Right atrium auricular region (tissue), 2 donors: ENCODE measurements at regions not wholly inside any gene's neighbourhood (a gene's known extent, or its start where the extent isn't known, plus 50 kb on each side); places are given as distances from the start of the nearest gene placed in this dataset.
"Not testable (repeated sequence)": the region's sequence is repeated elsewhere in the genome, so short reads cannot be mapped to it uniquely, and the experiment has no call there.

Experiments
- DNase-seq: peaks from one replicate; pipeline ENCODE4 v3.0.0-alpha.2; 2019; ENCODE audit warnings: low spot score
- H3K27ac ChIP-seq, 2 donors: fragments of 200-600 bp; sonication (generic); 1 replicate in 1 of 2; 2 replicates in 1 of 2; pipeline ENCODE4 v1.5.1; 2016 to 2019
- H3K27me3 ChIP-seq, 2 donors: fragments of 200-600 bp; sonication (generic); one replicate each; pipeline versions ENCODE4 v1.5.1 to v1.6.0; 2017 to 2019
- H3K36me3 ChIP-seq: fragments of 200-600 bp; sonication (generic); one replicate; pipeline ENCODE4 v1.5.1; 2016
- H3K4me1 ChIP-seq, 2 donors: fragments of 200-600 bp; sonication (generic); one replicate each; pipeline versions ENCODE4 v1.5.1 to v1.6.0; 2017 to 2019
- H3K4me3 ChIP-seq, 2 donors: fragments of 200-600 bp; sonication (generic); 1 replicate in 1 of 2; 2 replicates in 1 of 2; pipeline ENCODE4 v1.5.1; 2017 to 2019; ENCODE audit warnings: mild to moderate bottlenecking in 1 of 2, moderate library complexity in 1 of 2
- H3K9me3 ChIP-seq, 2 donors: fragments of 200-600 bp; sonication (generic); one replicate each; pipeline ENCODE4 v1.5.1; 2019
- TF ChIP-seq, protein P1 (sequence below), 2 donors: fragments of 200-600 bp; sonication (generic); IDR thresholded peaks; one replicate each; pipeline ENCODE4 v1.5.1; 2019; ENCODE audit warnings: antibody characterized with exemption in 2 of 2

DNA sequence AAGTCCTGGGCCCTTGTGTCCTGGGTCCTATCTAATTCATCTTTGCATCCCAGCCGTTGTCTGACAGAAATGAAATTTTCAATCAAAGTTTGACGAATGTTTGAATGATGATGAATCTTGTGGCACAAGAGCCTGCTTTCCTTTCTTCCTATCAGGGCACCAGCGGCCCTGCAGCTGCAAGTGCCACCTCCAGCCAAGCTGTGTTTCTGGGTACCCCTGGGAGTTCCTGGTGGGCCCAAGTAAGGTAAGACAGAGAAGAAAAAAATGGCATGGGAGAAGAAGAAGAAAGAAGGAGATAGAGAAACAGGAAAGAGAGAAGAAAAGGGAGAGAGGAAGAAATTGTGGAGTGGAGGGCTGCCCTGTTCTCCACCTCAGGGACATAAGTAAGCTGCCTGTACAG, 782.1 kb upstream of the TPTE start:
- no peaks in the 10 kb centered on the region for H3K4me1 ChIP-seq
- no peak for DNase-seq

DNA sequence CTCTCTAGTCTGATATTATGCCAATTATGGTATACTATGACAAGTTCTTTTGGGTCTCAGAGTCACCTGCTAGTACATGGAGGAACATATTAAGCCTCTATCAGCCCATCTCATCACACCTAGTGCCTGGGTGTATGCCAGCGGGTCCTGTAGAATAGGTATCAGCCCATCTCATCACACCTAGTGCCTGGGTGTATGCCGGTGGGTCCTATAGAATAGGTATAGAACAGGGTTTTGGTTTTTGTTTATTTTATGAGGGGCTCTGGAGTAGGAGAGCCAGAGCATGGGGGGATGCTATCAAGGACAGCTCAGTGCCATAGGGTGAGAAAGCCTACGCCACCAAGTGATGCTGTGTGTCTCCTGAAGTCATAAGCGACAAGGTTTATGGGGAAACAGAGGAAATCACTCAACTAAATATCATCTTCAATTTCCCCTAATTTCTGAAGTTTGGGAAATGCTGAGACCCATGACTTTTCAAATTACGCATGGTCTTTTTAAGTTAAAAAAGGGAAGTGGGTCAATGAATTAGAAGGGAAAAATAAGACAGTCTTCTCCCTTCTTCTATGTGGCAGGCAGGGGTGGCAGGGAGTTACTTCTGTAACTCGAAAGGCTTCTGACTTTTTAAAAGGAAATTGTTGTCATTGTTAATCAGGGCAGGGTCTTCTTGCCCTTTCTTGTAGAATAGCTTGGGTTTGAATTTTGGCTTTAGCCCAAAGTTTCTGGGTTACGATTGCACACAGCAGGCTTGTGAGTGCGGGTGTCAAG, 781.0 kb upstream of the TPTE start:
- H3K4me1 ChIP-seq, H3K9me3 ChIP-seq, H3K27me3 ChIP-seq, DNase-seq, H3K4me3 ChIP-seq, H3K36me3 ChIP-seq, H3K27ac ChIP-seq: not testable (repeated sequence)

More for the DNA sequence above, 782.1 kb upstream of the TPTE start:
- Histone ChIP-seq H3K9me3 (no peaks in the 10 kb centered on the region), H3K27me3 (no peaks in the 10 kb centered on the region), H3K36me3 (no peaks in the 10 kb centered on the region), H3K4me3 (no peak overlapping the region), H3K27ac (no peak overlapping the region)
- TF ChIP-seq, protein P1, sequence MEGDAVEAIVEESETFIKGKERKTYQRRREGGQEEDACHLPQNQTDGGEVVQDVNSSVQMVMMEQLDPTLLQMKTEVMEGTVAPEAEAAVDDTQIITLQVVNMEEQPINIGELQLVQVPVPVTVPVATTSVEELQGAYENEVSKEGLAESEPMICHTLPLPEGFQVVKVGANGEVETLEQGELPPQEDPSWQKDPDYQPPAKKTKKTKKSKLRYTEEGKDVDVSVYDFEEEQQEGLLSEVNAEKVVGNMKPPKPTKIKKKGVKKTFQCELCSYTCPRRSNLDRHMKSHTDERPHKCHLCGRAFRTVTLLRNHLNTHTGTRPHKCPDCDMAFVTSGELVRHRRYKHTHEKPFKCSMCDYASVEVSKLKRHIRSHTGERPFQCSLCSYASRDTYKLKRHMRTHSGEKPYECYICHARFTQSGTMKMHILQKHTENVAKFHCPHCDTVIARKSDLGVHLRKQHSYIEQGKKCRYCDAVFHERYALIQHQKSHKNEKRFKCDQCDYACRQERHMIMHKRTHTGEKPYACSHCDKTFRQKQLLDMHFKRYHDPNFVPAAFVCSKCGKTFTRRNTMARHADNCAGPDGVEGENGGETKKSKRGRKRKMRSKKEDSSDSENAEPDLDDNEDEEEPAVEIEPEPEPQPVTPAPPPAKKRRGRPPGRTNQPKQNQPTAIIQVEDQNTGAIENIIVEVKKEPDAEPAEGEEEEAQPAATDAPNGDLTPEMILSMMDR (IDR thresholded peaks at IDR 0.05) = no peak

DNA sequence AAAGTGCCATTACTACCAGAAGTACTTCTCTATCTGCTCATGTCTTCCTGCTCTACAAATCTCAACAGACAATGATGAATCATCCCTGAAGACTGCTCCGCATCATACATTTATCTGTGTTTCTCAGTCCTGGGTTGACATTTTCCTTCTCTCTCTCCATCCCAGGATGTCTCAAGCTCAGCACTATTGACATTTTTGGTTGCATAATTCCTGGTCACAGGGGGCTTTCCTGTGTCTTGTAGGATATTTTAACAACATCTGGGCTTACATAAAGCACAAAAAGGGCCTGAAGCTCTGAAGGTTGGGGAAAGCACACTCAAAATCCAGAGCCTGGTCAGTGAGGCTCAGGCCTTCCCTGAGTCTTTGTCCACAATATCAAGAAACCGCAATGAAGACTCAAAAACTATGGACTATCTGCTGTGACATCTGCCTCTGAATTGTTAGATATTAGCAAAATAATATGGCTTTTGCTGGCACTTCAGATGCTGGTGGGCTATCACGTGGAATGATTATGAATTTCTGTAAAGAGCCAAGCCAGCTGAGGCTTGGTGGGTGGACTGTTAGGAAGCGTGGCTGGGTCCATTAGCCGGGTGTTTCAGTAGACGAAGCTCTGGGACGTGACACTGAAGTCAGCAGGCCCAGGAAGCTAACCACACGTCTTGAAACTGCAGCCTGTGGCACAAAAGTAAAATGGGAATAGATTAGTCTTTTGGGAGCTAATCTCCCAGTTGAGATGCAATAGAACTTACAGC, 780.2 kb upstream of the TPTE start:
- not testable (repeated sequence) for H3K4me1 ChIP-seq, H3K9me3 ChIP-seq, H3K27me3 ChIP-seq, DNase-seq, H3K4me3 ChIP-seq, H3K36me3 ChIP-seq, H3K27ac ChIP-seq

DNA sequence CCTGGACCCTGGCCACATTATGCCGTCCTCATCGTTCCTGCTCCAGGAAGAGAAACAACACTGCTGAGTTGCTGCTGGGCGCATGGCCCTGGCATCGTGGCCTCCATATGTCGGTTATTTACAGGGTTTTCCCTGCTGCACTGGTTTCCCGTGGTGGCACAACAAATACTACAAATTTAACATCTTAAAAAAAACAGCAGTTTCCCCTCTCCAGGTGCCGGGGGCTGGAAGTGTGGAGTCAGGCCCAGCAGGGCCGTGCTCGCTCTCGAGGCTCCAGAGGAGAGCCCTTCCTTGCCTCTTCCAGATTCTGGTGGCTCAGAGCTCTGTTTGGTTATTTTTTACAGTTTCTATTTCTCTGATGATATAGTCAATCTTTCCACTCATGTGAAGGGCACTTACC, 777.8 kb upstream of the TPTE start:
- H3K27me3 ChIP-seq, DNase-seq, H3K4me3 ChIP-seq, H3K4me1 ChIP-seq, H3K36me3 ChIP-seq, H3K9me3 ChIP-seq, H3K27ac ChIP-seq: not testable (repeated sequence)

DNA sequence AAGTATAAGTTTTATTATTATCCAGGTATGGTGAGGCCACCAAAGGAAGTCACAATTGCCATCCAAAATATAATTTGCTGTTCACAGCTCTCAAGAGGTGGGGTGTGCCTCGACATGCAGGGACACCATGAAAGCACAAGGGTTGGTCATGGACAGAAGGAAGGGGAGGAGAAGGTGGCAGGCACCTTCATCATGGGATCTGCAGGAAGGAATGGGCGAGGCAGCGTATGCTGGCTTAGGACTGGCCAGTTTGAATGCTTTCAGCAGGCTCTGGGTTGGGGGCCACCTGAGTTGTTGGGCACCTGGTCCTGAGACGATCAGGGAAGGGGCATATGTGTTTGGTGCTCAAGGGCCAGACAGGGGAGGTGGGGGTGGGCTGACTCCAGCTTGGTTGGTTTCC, 777.2 kb upstream of the TPTE start:
- H3K36me3 ChIP-seq = not testable (repeated sequence)

DNA sequence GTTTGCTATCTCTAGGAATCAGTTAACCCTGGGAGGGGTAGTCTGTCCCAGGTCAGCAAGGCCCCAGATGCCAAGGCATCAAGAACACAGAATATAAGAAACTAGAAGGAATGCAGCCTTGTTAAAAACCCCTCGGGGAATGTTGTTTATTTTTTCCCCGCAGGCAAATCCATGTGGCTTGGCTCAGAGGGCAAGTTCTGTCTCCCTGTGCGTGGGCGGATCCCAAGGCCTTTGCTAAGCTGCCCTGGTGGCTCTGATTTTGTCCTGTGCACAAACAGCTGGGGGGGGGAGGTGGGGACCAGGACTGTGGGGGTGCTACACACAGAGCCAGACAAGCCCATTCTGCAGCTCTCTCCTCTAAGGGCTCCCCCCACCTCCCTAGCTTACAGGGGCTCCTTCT, 776.8 kb upstream of the TPTE start:
- not testable (repeated sequence) for H3K27me3 ChIP-seq, H3K4me3 ChIP-seq, H3K9me3 ChIP-seq

More for the DNA sequence above, 777.2 kb upstream of the TPTE start:
- not testable (repeated sequence) for H3K27ac ChIP-seq, DNase-seq, H3K9me3 ChIP-seq, H3K27me3 ChIP-seq, H3K4me3 ChIP-seq, H3K4me1 ChIP-seq

DNA sequence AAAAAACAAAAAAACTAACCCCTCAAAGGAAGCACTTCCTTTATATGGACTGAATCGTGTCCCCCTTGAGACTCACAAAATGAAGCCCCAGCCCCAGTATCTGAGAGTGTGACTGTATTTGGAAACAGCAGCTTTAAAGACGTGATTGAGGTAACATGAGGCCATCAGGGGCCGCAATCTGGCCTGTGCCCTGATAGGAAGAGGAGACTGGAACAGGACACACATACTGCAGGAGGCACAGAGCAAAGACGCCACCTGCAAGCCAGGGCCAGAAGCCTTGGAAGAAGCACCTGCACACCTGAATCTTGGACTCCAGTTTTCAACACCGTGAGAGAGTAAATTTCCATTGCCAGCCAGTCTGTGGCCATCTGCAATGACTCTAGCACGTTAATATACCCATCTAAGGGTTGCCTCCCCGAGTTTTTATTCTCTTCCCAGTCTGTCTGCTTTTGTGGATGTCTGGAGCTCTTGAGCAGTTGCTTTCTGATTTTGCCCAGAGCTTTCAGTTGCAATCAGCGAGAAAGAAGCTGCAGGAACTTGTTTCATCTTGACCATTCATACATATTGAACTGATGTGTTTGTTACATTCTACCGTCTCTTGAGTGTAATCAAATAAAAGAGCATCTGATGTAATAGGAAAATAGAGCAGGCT, 775.8 kb upstream of the TPTE start:
- not testable (repeated sequence) for H3K4me3 ChIP-seq, DNase-seq, H3K4me1 ChIP-seq, H3K27ac ChIP-seq, H3K36me3 ChIP-seq, H3K27me3 ChIP-seq, H3K9me3 ChIP-seq

More for the DNA sequence above, 776.8 kb upstream of the TPTE start:
- not testable (repeated sequence) for H3K27ac ChIP-seq, H3K36me3 ChIP-seq, DNase-seq, H3K4me1 ChIP-seq

DNA sequence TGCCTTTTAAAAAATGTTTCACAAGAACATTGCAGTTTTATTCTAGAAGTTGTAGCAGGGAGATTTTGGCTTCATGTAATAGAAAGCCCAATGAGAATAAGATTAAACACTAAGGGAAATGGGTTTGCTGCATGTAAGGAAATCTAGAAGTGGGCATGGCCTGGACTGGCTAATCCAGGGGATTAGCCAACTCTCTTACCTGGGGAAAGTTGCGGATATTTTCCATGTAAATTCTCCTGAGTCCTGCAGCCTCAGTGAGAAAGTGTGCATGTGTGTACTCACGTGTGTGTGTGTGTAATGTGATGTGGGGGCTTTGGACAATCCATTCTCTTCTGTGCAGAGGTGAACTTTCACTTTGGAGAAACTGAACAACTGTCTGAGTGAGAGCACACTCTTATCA, 775.1 kb upstream of the TPTE start:
- DNase-seq, H3K9me3 ChIP-seq, H3K4me3 ChIP-seq, H3K27me3 ChIP-seq, H3K4me1 ChIP-seq, H3K27ac ChIP-seq, H3K36me3 ChIP-seq: not testable (repeated sequence)

DNA sequence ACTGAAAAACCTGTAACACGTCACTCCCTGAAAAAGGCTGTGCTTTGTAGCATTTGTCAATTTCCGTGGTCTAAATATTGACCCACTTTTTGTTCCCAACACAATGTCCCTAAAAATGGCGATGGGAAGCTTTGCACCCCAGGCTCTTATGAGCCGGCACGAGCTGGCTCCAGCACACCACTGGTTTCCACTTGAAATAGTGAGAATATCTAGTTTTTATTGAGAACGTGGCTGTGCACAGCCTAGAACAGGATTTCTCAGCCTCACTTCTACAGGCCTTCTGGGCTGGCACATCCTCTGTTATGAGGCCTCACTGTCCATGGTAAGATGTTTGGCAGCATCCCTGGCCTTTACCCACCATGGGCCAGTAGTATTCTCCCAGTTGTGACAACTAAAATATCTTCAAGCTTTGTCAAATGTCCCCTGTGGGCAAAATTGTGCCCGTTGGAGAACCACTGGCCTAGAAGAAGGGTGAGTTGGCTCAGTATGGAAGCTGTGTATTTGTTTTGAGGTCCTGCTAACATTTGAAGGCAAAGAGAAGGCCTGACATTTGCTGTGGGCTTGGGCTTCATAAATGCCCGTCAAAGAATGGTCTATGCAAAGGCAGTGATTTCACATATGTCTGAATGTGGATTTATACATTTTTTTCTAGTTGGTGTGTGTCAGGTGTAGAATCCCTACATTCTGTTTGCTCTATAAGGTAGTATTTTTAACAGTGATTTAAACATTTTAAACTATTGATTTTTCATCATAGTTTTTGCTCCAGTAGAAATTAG, 774.4 kb upstream of the TPTE start:
- H3K4me1 ChIP-seq, H3K36me3 ChIP-seq, H3K27ac ChIP-seq, H3K27me3 ChIP-seq, DNase-seq, H3K4me3 ChIP-seq, H3K9me3 ChIP-seq: not testable (repeated sequence)

DNA sequence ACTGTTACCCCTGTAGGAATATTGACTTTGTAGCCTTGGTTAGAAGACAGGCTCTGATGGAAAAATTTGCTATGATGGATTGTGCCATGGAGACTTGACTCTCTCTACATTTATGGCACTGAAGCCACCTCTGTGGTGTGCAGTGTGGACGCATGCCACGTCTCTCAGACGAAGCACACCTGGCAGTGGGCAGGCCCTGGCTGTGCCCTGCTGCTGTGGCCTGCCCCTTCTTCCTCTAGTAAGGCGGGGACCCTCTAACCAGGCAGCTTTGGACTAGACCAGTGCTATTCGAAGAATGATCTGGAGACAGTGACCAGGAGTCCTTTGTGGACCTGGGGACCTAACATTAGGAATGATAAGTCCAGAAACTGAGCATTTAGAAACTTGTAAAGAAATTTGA, 773.5 kb upstream of the TPTE start:
- H3K4me1 ChIP-seq, H3K9me3 ChIP-seq, H3K4me3 ChIP-seq, H3K27ac ChIP-seq, H3K27me3 ChIP-seq, DNase-seq, H3K36me3 ChIP-seq: not testable (repeated sequence)

DNA sequence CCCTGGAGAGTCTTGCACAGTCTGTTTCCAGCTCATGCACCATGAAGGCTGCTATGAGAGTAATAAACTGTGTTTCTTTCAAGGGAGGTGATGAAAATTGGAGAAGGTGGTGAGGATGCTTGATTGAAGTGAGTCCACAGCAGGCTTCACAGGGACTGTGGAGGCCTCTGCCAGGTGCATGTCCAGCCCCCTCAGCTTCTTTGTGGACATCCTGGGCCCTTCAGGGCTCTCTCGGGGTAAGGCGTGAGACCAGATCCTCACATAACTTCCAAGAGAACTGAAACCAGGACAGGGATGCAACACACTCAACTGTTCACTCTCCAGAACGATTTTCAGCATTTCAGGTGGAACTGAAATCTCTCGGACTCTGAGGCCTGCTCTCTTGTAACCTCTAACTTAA, 772.9 kb upstream of the TPTE start:
- H3K27me3 ChIP-seq, H3K9me3 ChIP-seq, H3K27ac ChIP-seq, H3K36me3 ChIP-seq, H3K4me1 ChIP-seq, DNase-seq, H3K4me3 ChIP-seq: not testable (repeated sequence)

DNA sequence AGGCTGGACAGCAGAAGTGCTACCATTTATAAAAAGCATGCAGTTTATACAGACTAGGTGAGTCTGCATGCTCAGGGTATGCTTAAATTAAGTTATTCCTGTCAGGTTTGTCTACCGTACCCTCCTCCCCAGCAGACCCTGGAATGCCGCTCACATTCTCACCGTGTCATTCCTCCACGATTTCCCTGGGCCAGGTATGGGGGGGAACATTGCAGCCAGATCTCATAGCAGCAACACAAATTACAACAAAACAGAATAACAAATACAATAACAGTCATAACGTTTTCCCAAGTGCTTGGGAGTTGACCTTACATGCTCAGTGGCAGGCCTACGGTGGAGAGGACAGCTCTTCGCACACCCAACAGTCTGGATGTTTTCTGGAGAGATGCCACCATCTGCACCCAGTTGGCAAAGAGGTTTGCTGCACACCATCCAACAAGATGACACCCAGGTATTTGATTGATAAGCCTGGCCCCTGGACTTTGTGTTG, 771.6 kb upstream of the TPTE start:
- not testable (repeated sequence) for H3K27me3 ChIP-seq, H3K4me3 ChIP-seq, H3K36me3 ChIP-seq, DNase-seq, H3K9me3 ChIP-seq, H3K27ac ChIP-seq, H3K4me1 ChIP-seq
